OCI-LY7 (cell line): ENCODE measurements at regions not wholly inside any gene's neighbourhood (a gene's known extent, or its start where the extent isn't known, plus 50 kb on each side); places are given as distances from the start of the nearest gene placed in this dataset.

ENCODE experiments used
- BruUV-seq: library from RNA; stranded (reverse); fragments of 400-500 nt; replicated peaks from 2 replicates; lab custom pipeline; 2021; lab: Mats Ljungman, UMichigan
- CTCF ChIA-PET: fragments of 300-600 bp; sonication (Branson Sonifier 250); formaldehyde crosslinking; loops from one replicate; lab custom pipeline; 2022; ENCODE audit warnings: antibody characterized with exemption; ENCODE audit not compliant: unreplicated experiment; lab: Charles Lee
- POLR2A ChIA-PET: fragments of 300-600 bp; sonication (Branson Sonifier 250); formaldehyde crosslinking; loops from one replicate; lab custom pipeline; 2022; ENCODE audit warnings: antibody characterized with exemption; lab: Charles Lee
- DNase-seq: peaks from one replicate; pipeline ENCODE4 v3.0.0-alpha.2; 2015; ENCODE audit warnings: low spot score
- H2AFZ ChIP-seq: fragments of 200-600 bp; sonication (generic), shearing (Covaris generic); 2 replicates; pipeline ENCODE4 v1.6.1; 2014; ENCODE audit warnings: mild to moderate bottlenecking, antibody characterized with exemption, low read length, moderate library complexity
- H3K27ac ChIP-seq: fragments of 200-600 bp; sonication (generic); 2 replicates; pipeline ENCODE4 v1.5.1; 2014; ENCODE audit warnings: mixed run types, low read depth, mild to moderate bottlenecking, moderate library complexity, low read length, inconsistent platforms; ENCODE audit not compliant: poor library complexity, severe bottlenecking
- H3K36me3 ChIP-seq: fragments of 200-600 bp; sonication (generic); 2 replicates; pipeline ENCODE4 v1.6.1; 2014; ENCODE audit warnings: mild to moderate bottlenecking, antibody characterized with exemption, low read length, moderate library complexity, mixed read lengths; ENCODE audit not compliant: insufficient read depth
- H3K4me1 ChIP-seq: fragments of 200-600 bp; sonication (generic); 2 replicates; pipeline ENCODE4 v1.5.1; 2014; ENCODE audit warnings: mild to moderate bottlenecking, low read length; ENCODE audit not compliant: insufficient read depth, poor library complexity, severe bottlenecking
- H3K4me2 ChIP-seq: fragments of 200-600 bp; sonication (generic); 2 replicates; pipeline ENCODE4 v1.6.1; 2014; ENCODE audit warnings: mild to moderate bottlenecking, low read length
- H3K4me3 ChIP-seq: fragments of 200-600 bp; sonication (generic); 2 replicates; pipeline ENCODE4 v1.5.1; 2014; ENCODE audit warnings: mild to moderate bottlenecking, low read depth, low read length; ENCODE audit not compliant: poor library complexity, severe bottlenecking
- H3K79me2 ChIP-seq: fragments of 200-600 bp; sonication (generic); 2 replicates; pipeline ENCODE4 v1.6.1; 2016; ENCODE audit warnings: low read depth, mild to moderate bottlenecking, low read length, moderate library complexity, mixed read lengths; ENCODE audit not compliant: insufficient read depth
- H3K9me2 ChIP-seq: fragments of 200-600 bp; sonication (generic); 2 replicates; pipeline ENCODE4 v1.6.1; 2016; ENCODE audit warnings: mild to moderate bottlenecking, low read length, mixed read lengths; ENCODE audit not compliant: insufficient read depth
- H3K9me3 ChIP-seq: fragments of 200-600 bp; sonication (generic); 2 replicates; pipeline ENCODE4 v1.6.1; 2014; ENCODE audit warnings: mild to moderate bottlenecking, mixed run types, low read length, mixed read lengths
- H4K20me1 ChIP-seq: fragments of 200-600 bp; sonication (generic); 2 replicates; pipeline ENCODE4 v1.6.1; 2014; ENCODE audit warnings: mild to moderate bottlenecking, antibody characterized with exemption, low read length, moderate library complexity, mixed read lengths; ENCODE audit not compliant: insufficient read depth
- EZH2phosphoT487 ChIP-seq: fragments of 200-600 bp; sonication (generic); IDR thresholded peaks from 2 replicates; pipeline ENCODE4 v1.6.1; 2018; ENCODE audit warnings: low read depth, borderline replicate concordance, mild to moderate bottlenecking, mixed run types, antibody characterized with exemption, low read length, moderate library complexity, mixed read lengths
- intact Hi-C: fragments of 100-400 bp; cut with micrococcal nuclease; formaldehyde crosslinking; loops from one replicate; pipeline ENCODE4 v1.10.0; 2022; ENCODE audit not compliant: unreplicated experiment
- TF ChIP-seq, protein P1 (sequence below): fragments of 200-600 bp; sonication (generic); conservative IDR thresholded peaks from 2 replicates; pipeline ENCODE4 v1.5.1; 2014; ENCODE audit warnings: mild to moderate bottlenecking, antibody characterized with exemption, low read length, moderate library complexity, mixed read lengths

DNA sequence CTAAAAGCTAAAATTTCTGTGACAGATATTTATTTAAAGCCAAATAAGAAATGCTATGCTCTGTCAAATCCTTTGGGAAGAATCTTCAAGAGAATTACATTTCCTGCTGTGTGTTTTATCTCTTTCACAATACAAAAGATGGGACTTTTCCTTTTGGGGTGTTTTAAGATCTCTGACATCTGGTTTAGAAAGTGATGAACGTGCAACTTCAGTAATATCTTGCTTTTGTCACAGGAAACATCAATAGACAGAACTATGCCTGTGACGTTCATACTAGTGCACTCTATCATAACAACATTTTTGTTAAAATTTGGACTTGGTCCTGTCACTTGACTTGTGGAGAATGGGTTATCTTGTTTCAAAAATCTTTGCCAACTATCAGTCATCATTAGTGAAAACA, 195.7 kb upstream of the KCNMB2 start:
- Histone ChIP-seq H3K79me2 (no peaks in the 10 kb centered on the region), H3K9me3 (no peaks in the 10 kb centered on the region), H3K27ac (no peak overlapping the region), H2AFZ (no peak overlapping the region), H3K9me2 (no peaks in the 10 kb centered on the region), H3K4me3 (no peak overlapping the region), H3K4me1 (no peaks in the 10 kb centered on the region), H4K20me1 (no peaks in the 10 kb centered on the region), H3K4me2 (no peak overlapping the region), H3K36me3 (no peaks in the 10 kb centered on the region)
- DNase-seq: no peak
- intact Hi-C loops: no loop called here
- no TSS peak for BruUV-seq
- CTCF ChIA-PET: no interaction called here
- POLR2A ChIA-PET: no interaction called here
- no peak for TF ChIP-seq EZH2phosphoT487
- TF ChIP-seq, protein P1, sequence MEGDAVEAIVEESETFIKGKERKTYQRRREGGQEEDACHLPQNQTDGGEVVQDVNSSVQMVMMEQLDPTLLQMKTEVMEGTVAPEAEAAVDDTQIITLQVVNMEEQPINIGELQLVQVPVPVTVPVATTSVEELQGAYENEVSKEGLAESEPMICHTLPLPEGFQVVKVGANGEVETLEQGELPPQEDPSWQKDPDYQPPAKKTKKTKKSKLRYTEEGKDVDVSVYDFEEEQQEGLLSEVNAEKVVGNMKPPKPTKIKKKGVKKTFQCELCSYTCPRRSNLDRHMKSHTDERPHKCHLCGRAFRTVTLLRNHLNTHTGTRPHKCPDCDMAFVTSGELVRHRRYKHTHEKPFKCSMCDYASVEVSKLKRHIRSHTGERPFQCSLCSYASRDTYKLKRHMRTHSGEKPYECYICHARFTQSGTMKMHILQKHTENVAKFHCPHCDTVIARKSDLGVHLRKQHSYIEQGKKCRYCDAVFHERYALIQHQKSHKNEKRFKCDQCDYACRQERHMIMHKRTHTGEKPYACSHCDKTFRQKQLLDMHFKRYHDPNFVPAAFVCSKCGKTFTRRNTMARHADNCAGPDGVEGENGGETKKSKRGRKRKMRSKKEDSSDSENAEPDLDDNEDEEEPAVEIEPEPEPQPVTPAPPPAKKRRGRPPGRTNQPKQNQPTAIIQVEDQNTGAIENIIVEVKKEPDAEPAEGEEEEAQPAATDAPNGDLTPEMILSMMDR: no peak

DNA sequence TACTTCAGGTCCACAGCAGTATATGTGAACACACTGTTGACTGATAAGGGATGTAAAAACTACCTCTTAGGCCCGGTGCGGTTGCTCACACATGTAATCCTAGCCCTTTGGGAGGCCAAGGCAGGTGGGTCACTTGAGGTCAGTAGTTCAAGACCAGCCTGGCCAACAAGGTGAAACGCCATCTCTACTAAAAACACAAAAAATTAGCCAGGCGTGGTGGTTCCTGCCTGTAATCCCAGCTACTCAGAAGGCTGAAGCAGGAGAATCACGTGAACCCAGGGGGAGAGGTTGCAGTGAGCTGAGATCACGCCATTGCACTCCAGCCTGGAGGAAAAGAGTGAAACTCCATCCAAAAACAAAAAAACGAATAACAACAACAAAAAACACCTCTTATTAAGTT, 194.6 kb upstream of the KCNMB2 start:
- Histone ChIP-seq H3K9me2 (no peaks in the 10 kb centered on the region), H2AFZ (no peak overlapping the region), H3K4me3 (no peak overlapping the region), H3K4me2 (no peak overlapping the region), H3K27ac (no peak overlapping the region), H3K4me1 (no peaks in the 10 kb centered on the region), H3K9me3 (no peaks in the 10 kb centered on the region), H3K79me2 (no peaks in the 10 kb centered on the region), H3K36me3 (no peaks in the 10 kb centered on the region), H4K20me1 (no peaks in the 10 kb centered on the region)
- intact Hi-C loops: no loop called here
- no peak for DNase-seq
- TF ChIP-seq, protein P1: no peak
- TF ChIP-seq EZH2phosphoT487: no peak
- ChIA-PET CTCF (no interaction called here), POLR2A (interaction anchor here (0.6 kb wide), 1 partner anchor 19 kb away, joined by 3 read pairs; no protein-coding TSS in a partner anchor)
- BruUV-seq: no TSS peak

DNA sequence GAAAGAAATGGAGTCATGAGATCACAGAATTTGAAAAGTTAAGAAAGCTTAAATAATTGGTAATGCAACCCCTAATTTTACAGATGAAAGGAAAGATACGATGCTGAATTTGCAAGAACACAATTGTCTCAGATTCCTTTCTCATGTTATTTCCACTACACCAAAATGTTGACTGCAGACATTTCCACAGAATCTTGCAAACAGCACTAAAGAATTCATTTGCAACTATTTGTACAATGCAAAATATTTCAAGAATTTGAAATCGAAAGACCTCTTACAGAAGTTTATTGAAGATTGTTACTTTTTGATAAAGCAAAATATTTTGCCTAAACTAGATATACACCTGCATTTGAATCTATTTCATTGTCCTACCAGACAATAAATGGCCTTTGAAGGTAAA, 194.1 kb upstream of the KCNMB2 start:
- Histone ChIP-seq H3K36me3 (no peaks in the 10 kb centered on the region), H3K4me2 (no peak overlapping the region), H3K4me3 (no peak overlapping the region), H3K79me2 (no peaks in the 10 kb centered on the region), H4K20me1 (no peaks in the 10 kb centered on the region), H2AFZ (no peak overlapping the region), H3K27ac (no peak overlapping the region), H3K9me2 (no peaks in the 10 kb centered on the region), H3K9me3 (no peaks in the 10 kb centered on the region), H3K4me1 (no peaks in the 10 kb centered on the region)
- intact Hi-C loops: no loop called here
- CTCF ChIA-PET: no interaction called here
- BruUV-seq: no TSS peak
- no peak for TF ChIP-seq EZH2phosphoT487
- TF ChIP-seq, protein P1: no peak
- DNase-seq: no peak
- POLR2A ChIA-PET: no interaction called here
